HEK293 (cell line): ENCODE measurements at regions not wholly inside any gene's neighbourhood (a gene's known extent, or its start where the extent isn't known, plus 50 kb on each side); places are given as distances from the start of the nearest gene placed in this dataset.

Experiments
- CTCF ChIA-PET: fragments of 350-600 bp; formaldehyde crosslinking; extraction: SDS; loops from one replicate; lab custom pipeline; 2021; ENCODE audit warnings: antibody characterized with exemption; lab: Yijun Ruan, JAX
- POLR2A ChIA-PET: fragments of 300-600 bp; formaldehyde crosslinking; extraction: SDS; loops from one replicate; lab custom pipeline; 2020; ENCODE audit warnings: antibody characterized with exemption, inconsistent platforms; lab: Yijun Ruan, JAX
- H3K27ac ChIP-seq: fragments of 200-500 bp; sonication (Bioruptor generic); 2 replicates; pipeline ENCODE4 v1.5.1; 2014; ENCODE audit warnings: low read depth, low read length, control low read depth, inconsistent platforms; ENCODE audit errors: extremely low read depth
- H3K36me3 ChIP-seq, 2 experiments: fragments of 200-500 bp in 1 of 2; sonication (Bioruptor generic) in 1 of 2; 1 replicate in 1 of 2; 2 replicates in 1 of 2; pipeline ENCODE4 v1.5.1; 2014 to 2017; ENCODE audit warnings: inconsistent platforms in 2 of 2, low read length in 2 of 2; ENCODE audit not compliant: control insufficient read depth in 2 of 2, insufficient read depth in 1 of 2
- H3K4me1 ChIP-seq: fragments of 200-500 bp; sonication (Bioruptor generic); 2 replicates; pipeline ENCODE4 v1.5.1; 2014; ENCODE audit warnings: mild to moderate bottlenecking, low read length, inconsistent platforms; ENCODE audit not compliant: control insufficient read depth, insufficient read depth
- H3K4me3 ChIP-seq: 2 replicates; pipeline ENCODE4 v1.5.1; 2011; ENCODE audit warnings: low read depth, mild to moderate bottlenecking, control low read depth, low read length, moderate library complexity
- H3K9me3 ChIP-seq: fragments of 200-500 bp; sonication (Bioruptor generic); 2 replicates; pipeline ENCODE4 v1.5.1; 2014; ENCODE audit warnings: low read depth, low read length, inconsistent platforms; ENCODE audit not compliant: control insufficient read depth, insufficient read depth
- MZF1 ChIP-seq: fragments of 450-650 bp; formaldehyde crosslinking; IDR thresholded peaks from 2 replicates; pipeline ENCODE4 v1.5.1; 2017; ENCODE audit warnings: missing biosample characterization, missing genetic modification characterization, borderline replicate concordance
- OVOL3 ChIP-seq: fragments of 450-650 bp; formaldehyde crosslinking; IDR thresholded peaks from 2 replicates; pipeline ENCODE4 v1.5.1; 2016; ENCODE audit warnings: missing biosample characterization, missing genetic modification characterization
- ZBTB7A ChIP-seq: fragments of 450-650 bp; formaldehyde crosslinking; IDR thresholded peaks from 2 replicates; pipeline ENCODE4 v1.5.1; 2016; ENCODE audit warnings: low read depth, missing biosample characterization, missing genetic modification characterization
- ZNF157 ChIP-seq: fragments of 450-650 bp; formaldehyde crosslinking; IDR thresholded peaks from 2 replicates; pipeline ENCODE4 v1.5.1; 2016; ENCODE audit warnings: missing biosample characterization, missing genetic modification characterization
- ZNF169 ChIP-seq: fragments of 450-650 bp; formaldehyde crosslinking; IDR thresholded peaks from 2 replicates; pipeline ENCODE4 v1.5.1; 2016; ENCODE audit warnings: missing biosample characterization, missing genetic modification characterization
- ZNF223 ChIP-seq: fragments of 450-650 bp; formaldehyde crosslinking; IDR thresholded peaks from 2 replicates; pipeline ENCODE4 v1.5.1; 2016; ENCODE audit warnings: missing biosample characterization, missing genetic modification characterization
- ZNF311 ChIP-seq: fragments of 450-650 bp; formaldehyde crosslinking; IDR thresholded peaks from 2 replicates; pipeline ENCODE4 v1.5.1; 2017; ENCODE audit warnings: missing biosample characterization, missing genetic modification characterization, borderline replicate concordance
- ZNF354C ChIP-seq: fragments of 450-650 bp; formaldehyde crosslinking; IDR thresholded peaks from 2 replicates; pipeline ENCODE4 v1.5.1; 2016; ENCODE audit warnings: missing biosample characterization, missing genetic modification characterization, low read depth, borderline replicate concordance
- ZNF391 ChIP-seq: fragments of 450-650 bp; formaldehyde crosslinking; IDR thresholded peaks from 2 replicates; pipeline ENCODE4 v1.5.1; 2016; ENCODE audit warnings: low read depth, missing biosample characterization, missing genetic modification characterization, borderline replicate concordance
- ZNF521 ChIP-seq: fragments of 450-650 bp; formaldehyde crosslinking; IDR thresholded peaks from 2 replicates; pipeline ENCODE4 v1.5.1; 2017; ENCODE audit warnings: missing biosample characterization, mild to moderate bottlenecking, missing genetic modification characterization
- ZNF548 ChIP-seq: fragments of 450-650 bp; formaldehyde crosslinking; IDR thresholded peaks from 2 replicates; pipeline ENCODE4 v1.5.1; 2016; ENCODE audit warnings: missing biosample characterization, missing genetic modification characterization
- ZNF555 ChIP-seq: fragments of 450-650 bp; formaldehyde crosslinking; conservative IDR thresholded peaks from 2 replicates; pipeline ENCODE4 v1.5.1; 2017; ENCODE audit warnings: missing biosample characterization, mild to moderate bottlenecking, missing genetic modification characterization, inconsistent platforms
- ZNF701 ChIP-seq: fragments of 450-650 bp; formaldehyde crosslinking; IDR thresholded peaks from 2 replicates; pipeline ENCODE4 v1.5.1; 2016; ENCODE audit warnings: missing biosample characterization, missing genetic modification characterization
- ZNF785 ChIP-seq: fragments of 450-650 bp; formaldehyde crosslinking; IDR thresholded peaks from 2 replicates; pipeline ENCODE4 v1.5.1; 2016; ENCODE audit warnings: missing biosample characterization, missing genetic modification characterization
- TF ChIP-seq, protein P1 (sequence below): fragments of 450-650 bp; formaldehyde crosslinking; IDR thresholded peaks from 2 replicates; pipeline ENCODE4 v1.5.1; 2016; ENCODE audit warnings: missing biosample characterization, missing genetic modification characterization
- TF ChIP-seq, protein P2 (sequence below): fragments of 450-650 bp; formaldehyde crosslinking; IDR thresholded peaks from 2 replicates; pipeline ENCODE4 v1.5.1; 2016; ENCODE audit warnings: missing biosample characterization, missing genetic modification characterization
- TF ChIP-seq, protein P3 (sequence below): fragments of 450-650 bp; formaldehyde crosslinking; IDR thresholded peaks from 2 replicates; pipeline ENCODE4 v1.5.1; 2016; ENCODE audit warnings: missing biosample characterization, missing genetic modification characterization

DNA sequence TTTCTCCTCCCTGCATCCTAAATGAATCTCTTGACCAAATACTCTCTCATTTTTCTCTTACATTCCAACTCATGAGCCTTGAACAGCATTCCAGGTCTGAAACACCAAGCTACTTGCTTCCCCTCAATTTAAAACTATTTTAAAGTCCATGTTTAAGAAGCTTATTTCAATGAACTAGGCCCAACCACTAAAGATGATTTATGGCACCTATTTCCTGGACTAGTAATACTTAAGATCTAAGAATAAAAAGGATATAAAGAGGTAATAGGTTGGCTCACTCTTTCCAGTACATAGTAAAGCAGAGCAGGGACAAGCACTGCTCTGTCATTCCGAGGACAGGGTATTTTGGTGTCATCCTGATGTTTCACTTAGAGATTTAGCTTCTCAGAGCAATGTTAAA, 219.3 kb upstream of the TMCO5A start:
- TF ChIP-seq ZBTB7A: no peak
- TF ChIP-seq, protein P1, sequence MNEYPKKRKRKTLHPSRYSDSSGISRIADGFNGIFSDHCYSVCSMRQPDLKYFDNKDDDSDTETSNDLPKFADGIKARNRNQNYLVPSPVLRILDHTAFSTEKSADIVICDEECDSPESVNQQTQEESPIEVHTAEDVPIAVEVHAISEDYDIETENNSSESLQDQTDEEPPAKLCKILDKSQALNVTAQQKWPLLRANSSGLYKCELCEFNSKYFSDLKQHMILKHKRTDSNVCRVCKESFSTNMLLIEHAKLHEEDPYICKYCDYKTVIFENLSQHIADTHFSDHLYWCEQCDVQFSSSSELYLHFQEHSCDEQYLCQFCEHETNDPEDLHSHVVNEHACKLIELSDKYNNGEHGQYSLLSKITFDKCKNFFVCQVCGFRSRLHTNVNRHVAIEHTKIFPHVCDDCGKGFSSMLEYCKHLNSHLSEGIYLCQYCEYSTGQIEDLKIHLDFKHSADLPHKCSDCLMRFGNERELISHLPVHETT (tag by site-specific recombination): no peak
- TF ChIP-seq ZNF223: no peak
- TF ChIP-seq ZNF521 (tag by site-specific recombination): no peak
- TF ChIP-seq ZNF548 (tag by site-specific recombination): no peak
- TF ChIP-seq ZNF157 (tag by site-specific recombination): no peak
- TF ChIP-seq, protein P2, sequence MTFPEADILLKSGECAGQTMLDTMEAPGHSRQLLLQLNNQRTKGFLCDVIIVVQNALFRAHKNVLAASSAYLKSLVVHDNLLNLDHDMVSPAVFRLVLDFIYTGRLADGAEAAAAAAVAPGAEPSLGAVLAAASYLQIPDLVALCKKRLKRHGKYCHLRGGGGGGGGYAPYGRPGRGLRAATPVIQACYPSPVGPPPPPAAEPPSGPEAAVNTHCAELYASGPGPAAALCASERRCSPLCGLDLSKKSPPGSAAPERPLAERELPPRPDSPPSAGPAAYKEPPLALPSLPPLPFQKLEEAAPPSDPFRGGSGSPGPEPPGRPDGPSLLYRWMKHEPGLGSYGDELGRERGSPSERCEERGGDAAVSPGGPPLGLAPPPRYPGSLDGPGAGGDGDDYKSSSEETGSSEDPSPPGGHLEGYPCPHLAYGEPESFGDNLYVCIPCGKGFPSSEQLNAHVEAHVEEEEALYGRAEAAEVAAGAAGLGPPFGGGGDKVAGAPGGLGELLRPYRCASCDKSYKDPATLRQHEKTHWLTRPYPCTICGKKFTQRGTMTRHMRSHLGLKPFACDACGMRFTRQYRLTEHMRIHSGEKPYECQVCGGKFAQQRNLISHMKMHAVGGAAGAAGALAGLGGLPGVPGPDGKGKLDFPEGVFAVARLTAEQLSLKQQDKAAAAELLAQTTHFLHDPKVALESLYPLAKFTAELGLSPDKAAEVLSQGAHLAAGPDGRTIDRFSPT: no peak
- TF ChIP-seq, protein P3, sequence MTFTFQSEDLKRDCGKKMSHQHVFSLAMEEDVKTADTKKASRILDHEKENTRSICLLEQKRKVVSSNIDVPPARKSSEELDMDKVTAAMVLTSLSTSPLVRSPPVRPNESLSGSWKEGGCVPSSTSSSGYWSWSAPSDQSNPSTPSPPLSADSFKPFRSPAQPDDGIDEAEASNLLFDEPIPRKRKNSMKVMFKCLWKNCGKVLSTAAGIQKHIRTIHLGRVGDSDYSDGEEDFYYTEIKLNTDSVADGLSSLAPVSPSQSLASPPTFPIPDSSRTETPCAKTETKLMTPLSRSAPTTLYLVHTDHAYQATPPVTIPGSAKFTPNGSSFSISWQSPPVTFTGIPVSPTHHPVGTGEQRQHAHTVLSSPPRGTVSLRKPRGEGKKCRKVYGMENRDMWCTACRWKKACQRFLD (tag by site-specific recombination): no peak
- no peak for TF ChIP-seq OVOL3 (tag by site-specific recombination)
- POLR2A ChIA-PET: no interaction called here

DNA sequence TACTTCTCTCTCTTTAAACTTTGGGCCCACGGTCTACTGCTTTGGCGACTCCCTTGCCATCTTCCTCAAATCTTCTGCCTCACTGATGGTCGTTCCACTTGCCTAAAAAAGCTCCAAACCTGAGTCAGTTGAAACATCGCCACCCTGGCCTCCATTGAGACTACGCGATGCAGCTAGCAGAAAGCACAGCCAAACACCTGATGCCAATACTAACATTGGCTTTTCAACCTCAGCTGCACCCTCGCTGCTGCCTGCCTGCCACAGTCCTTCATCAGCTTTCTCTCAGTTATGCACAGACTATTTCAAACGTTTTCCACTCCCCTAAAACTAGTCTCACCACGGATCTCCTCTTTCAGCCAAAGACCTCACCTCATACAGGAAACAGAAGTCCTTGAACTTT, 214.2 kb upstream of the TMCO5A start:
- Histone ChIP-seq H3K4me3 (no peak overlapping the region), H3K9me3 (no peaks in the 10 kb centered on the region), H3K4me1 (no peaks in the 10 kb centered on the region), H3K27ac (no peak overlapping the region), H3K36me3 (no peaks in the 10 kb centered on the region)
- POLR2A ChIA-PET: no interaction called here
- CTCF ChIA-PET: no interaction called here
- TF ChIP-seq ZNF701 (no peak), ZNF311 (no peak), ZNF169 (tag by site-specific recombination) (no peak), ZNF391 (tag by site-specific recombination) (no peak), ZNF555 (tag by site-specific recombination) (no peak), ZNF785 (tag by site-specific recombination) (no peak)

More for the DNA sequence above, 219.3 kb upstream of the TMCO5A start:
- Histone ChIP-seq H3K4me1 (no peaks in the 10 kb centered on the region), H3K9me3 (no peaks in the 10 kb centered on the region), H3K4me3 (no peak overlapping the region), H3K36me3 (no peaks in the 10 kb centered on the region), H3K27ac (no peak overlapping the region)
- CTCF ChIA-PET: no interaction called here

DNA sequence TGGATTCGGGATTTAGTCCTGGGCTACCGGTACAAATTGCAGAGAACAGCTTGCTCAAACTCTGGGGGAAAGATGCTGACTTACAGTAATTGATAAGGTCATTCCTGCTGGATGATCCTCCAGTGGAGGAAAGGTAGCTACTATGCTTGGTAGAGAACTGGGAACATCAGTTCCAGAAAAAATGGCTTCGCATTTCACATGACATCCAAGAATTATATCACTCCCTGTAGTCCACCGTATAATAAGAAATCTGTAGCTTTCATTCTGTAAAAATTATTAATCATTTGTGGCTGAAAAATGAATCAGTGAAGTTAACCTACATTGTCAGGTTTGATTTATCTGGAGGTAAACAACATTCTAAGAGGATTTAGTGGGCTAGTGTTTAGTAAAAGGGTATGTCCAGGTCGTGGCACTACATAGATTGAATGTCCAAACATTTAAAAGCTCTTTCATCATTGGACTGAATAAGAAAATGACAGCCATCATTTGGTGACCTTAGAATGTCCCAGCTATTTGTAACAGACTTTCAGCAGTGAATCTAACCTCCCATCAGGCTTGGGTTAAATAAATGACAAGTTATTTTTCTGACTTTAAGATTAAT, 203.2 kb upstream of the TMCO5A start:
- TF ChIP-seq ZNF354C (tag by site-specific recombination) (no peak), MZF1 (tag by site-specific recombination) (no peak)
- Histone ChIP-seq H3K36me3 (no peaks in the 10 kb centered on the region), H3K9me3 (no peaks in the 10 kb centered on the region), H3K4me3 (no peak overlapping the region), H3K4me1 (no peaks in the 10 kb centered on the region), H3K27ac (no peak overlapping the region)
- POLR2A ChIA-PET: no interaction called here
- CTCF ChIA-PET: no interaction called here
